GM23338 (cell line): ENCODE measurements at regions not wholly inside any gene's neighbourhood (a gene's known extent, or its start where the extent isn't known, plus 50 kb on each side); places are given as distances from the start of the nearest gene placed in this dataset.

Experiments
- ATAC-seq: fragments of 200-7000 bp; cut with Tn5 transposase; 3 replicates; pipeline ENCODE4 v1.9.1; 2020
- DNase-seq: peaks from one replicate; pipeline ENCODE4 v3.0.0-alpha.2; 2015; ENCODE audit warnings: low spot score
- H2AFZ ChIP-seq: fragments of 200-600 bp; sonication (generic); 2 replicates; pipeline ENCODE4 v1.8.0; 2016; ENCODE audit warnings: antibody characterized with exemption, mild to moderate bottlenecking, moderate library complexity
- H3F3A ChIP-seq: fragments of 200-600 bp; sonication (generic); replicated peaks from 2 replicates; pipeline ENCODE4 v1.8.0; 2017; ENCODE audit warnings: antibody characterized with exemption, mixed run types, low read depth
- H3K27ac ChIP-seq: fragments of 200-600 bp; sonication (generic); 2 replicates; pipeline ENCODE4 v1.6.1; 2016; ENCODE audit warnings: low read depth
- H3K27me3 ChIP-seq: fragments of 200-600 bp; sonication (generic); 2 replicates; pipeline ENCODE4 v1.8.0; 2016; ENCODE audit warnings: mild to moderate bottlenecking, mixed run types, moderate library complexity; ENCODE audit not compliant: insufficient read depth
- H3K36me3 ChIP-seq: fragments of 200-600 bp; sonication (generic); 2 replicates; pipeline ENCODE4 v1.8.0; 2016; ENCODE audit warnings: mild to moderate bottlenecking; ENCODE audit not compliant: insufficient read depth
- H3K4me1 ChIP-seq: fragments of 200-600 bp; sonication (generic); 2 replicates; pipeline ENCODE4 v1.8.0; 2016; ENCODE audit warnings: mild to moderate bottlenecking, moderate library complexity; ENCODE audit not compliant: insufficient read depth
- H3K4me2 ChIP-seq: fragments of 200-600 bp; sonication (generic); 2 replicates; pipeline ENCODE4 v1.7.1; 2017; ENCODE audit warnings: mixed run types
- H3K4me3 ChIP-seq: fragments of 200-600 bp; sonication (generic); 2 replicates; pipeline ENCODE4 v1.6.1; 2016; ENCODE audit warnings: mixed run types
- H3K79me2 ChIP-seq: fragments of 200-600 bp; sonication (generic); replicated peaks from 2 replicates; pipeline ENCODE4 v1.8.0; 2017; ENCODE audit warnings: mild to moderate bottlenecking; ENCODE audit not compliant: insufficient read depth
- H3K9me2 ChIP-seq: fragments of 200-600 bp; sonication (generic); 2 replicates; pipeline ENCODE4 v1.8.0; 2017; ENCODE audit not compliant: insufficient read depth
- H4K20me1 ChIP-seq: fragments of 200-600 bp; sonication (generic); replicated peaks from 2 replicates; pipeline ENCODE4 v1.8.0; 2017; ENCODE audit warnings: mild to moderate bottlenecking; ENCODE audit not compliant: insufficient read depth
- H3K27ac Mint-ChIP-seq: 2 replicates; pipeline ENCODE4 v1.8.0; 2020; ENCODE audit warnings: inconsistent platforms, mild to moderate bottlenecking, moderate library complexity, mixed read lengths
- H3K27me3 Mint-ChIP-seq: 3 replicates; pipeline ENCODE4 v1.8.0; 2022; ENCODE audit warnings: low read depth, mild to moderate bottlenecking, moderate library complexity, mixed read lengths, inconsistent platforms; ENCODE audit not compliant: insufficient read depth, poor library complexity
- H3K36me3 Mint-ChIP-seq: 3 replicates; pipeline ENCODE4 v1.8.0; 2021; ENCODE audit warnings: low read depth, mild to moderate bottlenecking, inconsistent platforms, moderate library complexity, mixed read lengths
- H3K4me1 Mint-ChIP-seq: 3 replicates; pipeline ENCODE4 v1.8.0; 2020; ENCODE audit warnings: mild to moderate bottlenecking, inconsistent platforms, mixed read lengths
- H3K4me3 Mint-ChIP-seq: 3 replicates; pipeline ENCODE4 v1.8.0; 2021; ENCODE audit warnings: moderate library complexity, mild to moderate bottlenecking, inconsistent platforms, mixed read lengths
- H3K9me3 Mint-ChIP-seq: 3 replicates; pipeline ENCODE4 v1.8.0; 2020; ENCODE audit warnings: moderate library complexity, mild to moderate bottlenecking, inconsistent platforms, mixed read lengths
- CREB1 ChIP-seq: fragments of 250-450 bp; sonication (Bioruptor Pico); IDR thresholded peaks from 2 replicates; pipeline ENCODE4 v1.5.0; 2020; ENCODE audit warnings: low read depth, mild to moderate bottlenecking, moderate library complexity
- EZH2 ChIP-seq: fragments of 200-600 bp; sonication (generic); IDR thresholded peaks from one replicate; pipeline ENCODE4 v1.8.0; 2017; ENCODE audit warnings: antibody characterized with exemption, mild to moderate bottlenecking, low read depth; ENCODE audit not compliant: unreplicated experiment
- EZH2phosphoT487 ChIP-seq: fragments of 200-600 bp; sonication (generic); IDR thresholded peaks from one replicate; pipeline ENCODE4 v1.8.1; 2018; ENCODE audit warnings: antibody characterized with exemption; ENCODE audit not compliant: unreplicated experiment
- JUNB ChIP-seq: IDR thresholded peaks from one replicate; pipeline ENCODE4 v1.6.1; 2016; ENCODE audit warnings: antibody characterized with exemption; ENCODE audit not compliant: unreplicated experiment
- NANOG ChIP-seq: IDR thresholded peaks from 2 replicates; pipeline ENCODE4 v1.6.1; 2016; ENCODE audit warnings: antibody characterized with exemption, borderline replicate concordance
- POLR2AphosphoS5 ChIP-seq: IDR thresholded peaks from 2 replicates; pipeline ENCODE4 v1.6.1; 2016; ENCODE audit warnings: antibody characterized with exemption, low read depth
- STAT1 ChIP-seq: IDR thresholded peaks from one replicate; pipeline ENCODE4 v1.6.1; 2016; ENCODE audit warnings: antibody characterized with exemption; ENCODE audit not compliant: unreplicated experiment
- ZNF114 ChIP-seq: fragments of 250-450 bp; sonication (Bioruptor Pico); IDR thresholded peaks from 2 replicates; pipeline ENCODE4 v1.5.0; 2020; ENCODE audit warnings: mild to moderate bottlenecking, moderate library complexity
- ZNF331 ChIP-seq: fragments of 250-450 bp; sonication (Bioruptor Pico); IDR thresholded peaks from 2 replicates; pipeline ENCODE4 v1.5.0; 2020; ENCODE audit warnings: low read depth, mild to moderate bottlenecking, moderate library complexity
- TF ChIP-seq, protein P1 (sequence below): IDR thresholded peaks from 2 replicates; pipeline ENCODE4 v1.6.1; 2016; ENCODE audit warnings: antibody characterized with exemption
- TF ChIP-seq, protein P2 (sequence below): fragments of 250-450 bp; sonication (Bioruptor Pico); IDR thresholded peaks from 2 replicates; pipeline ENCODE4 v1.5.0; 2020; ENCODE audit warnings: mild to moderate bottlenecking, moderate library complexity
- TF ChIP-seq, protein P3 (sequence below): IDR thresholded peaks from one replicate; pipeline ENCODE4 v1.6.1; 2018; ENCODE audit warnings: antibody characterized with exemption; ENCODE audit not compliant: unreplicated experiment
- TF ChIP-seq, protein P4 (sequence below), 2 experiments: fragments of 200-600 bp in 1 of 2; sonication (generic) in 1 of 2; conservative IDR thresholded peaks; 2 replicates each; pipeline versions ENCODE4 v1.5.1 to v1.6.1; 2016 to 2017; ENCODE audit warnings: antibody characterized with exemption in 2 of 2, low read depth in 2 of 2, mild to moderate bottlenecking in 2 of 2, moderate library complexity in 1 of 2

DNA sequence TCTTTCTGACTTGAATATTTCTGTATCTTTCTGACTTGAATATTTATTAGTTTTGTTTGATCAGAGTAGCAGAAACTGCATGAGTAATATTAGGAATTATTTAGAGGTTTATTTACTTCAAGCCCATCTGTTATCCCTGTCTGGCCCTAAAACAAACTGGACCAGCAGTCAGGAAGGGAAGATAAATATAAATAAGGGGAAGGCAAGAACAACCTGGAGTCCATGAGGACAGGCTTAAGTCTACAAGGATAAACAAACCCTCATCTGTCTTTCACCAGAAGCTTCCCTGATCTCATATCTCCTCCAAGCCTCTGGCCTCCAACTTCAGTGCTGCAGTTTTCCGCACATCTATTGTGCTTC, 524.9 kb downstream of the CENPC start:
- DNase-seq (no peak), ATAC-seq (no peak)
- Histone ChIP-seq H3K4me3 (no peak overlapping the region), H3K36me3 (no peaks in the 10 kb centered on the region; the same call in 1 of the 2 replicates), H3K79me2 (no peaks in the 10 kb centered on the region), H2AFZ (peak overlapping the region; percentile 45; the same call in 1 of the 2 replicates), H3K9me2 (peaks cover 13% of the 10 kb centered on the region), H3K27me3 (no peaks in the 10 kb centered on the region), H3F3A (no peaks in the 10 kb centered on the region), H3K27ac (no peak overlapping the region), H3K4me1 (peaks cover 9% of the 10 kb centered on the region; the same call in 1 of the 2 replicates), H3K4me2 (no peak overlapping the region), H4K20me1 (no peaks in the 10 kb centered on the region)
- Mint-ChIP-seq H3K27ac (no peak overlapping the region), H3K36me3 (no peaks in the 10 kb centered on the region; the same call in 1 of the 3 replicates), H3K27me3 (no peaks in the 10 kb centered on the region), H3K4me1 (peaks cover 23% of the 10 kb centered on the region), H3K9me3 (peaks cover 4% of the 10 kb centered on the region), H3K4me3 (no peak overlapping the region)
- TF ChIP-seq ZNF114 (CRISPR knock-in tag): no peak
- TF ChIP-seq NANOG: no peak
- TF ChIP-seq, protein P1, sequence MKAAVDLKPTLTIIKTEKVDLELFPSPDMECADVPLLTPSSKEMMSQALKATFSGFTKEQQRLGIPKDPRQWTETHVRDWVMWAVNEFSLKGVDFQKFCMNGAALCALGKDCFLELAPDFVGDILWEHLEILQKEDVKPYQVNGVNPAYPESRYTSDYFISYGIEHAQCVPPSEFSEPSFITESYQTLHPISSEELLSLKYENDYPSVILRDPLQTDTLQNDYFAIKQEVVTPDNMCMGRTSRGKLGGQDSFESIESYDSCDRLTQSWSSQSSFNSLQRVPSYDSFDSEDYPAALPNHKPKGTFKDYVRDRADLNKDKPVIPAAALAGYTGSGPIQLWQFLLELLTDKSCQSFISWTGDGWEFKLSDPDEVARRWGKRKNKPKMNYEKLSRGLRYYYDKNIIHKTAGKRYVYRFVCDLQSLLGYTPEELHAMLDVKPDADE: no peak
- no peak for TF ChIP-seq EZH2phosphoT487
- no peak for TF ChIP-seq STAT1
- no peak for TF ChIP-seq CREB1 (CRISPR knock-in tag)
- TF ChIP-seq, protein P2, sequence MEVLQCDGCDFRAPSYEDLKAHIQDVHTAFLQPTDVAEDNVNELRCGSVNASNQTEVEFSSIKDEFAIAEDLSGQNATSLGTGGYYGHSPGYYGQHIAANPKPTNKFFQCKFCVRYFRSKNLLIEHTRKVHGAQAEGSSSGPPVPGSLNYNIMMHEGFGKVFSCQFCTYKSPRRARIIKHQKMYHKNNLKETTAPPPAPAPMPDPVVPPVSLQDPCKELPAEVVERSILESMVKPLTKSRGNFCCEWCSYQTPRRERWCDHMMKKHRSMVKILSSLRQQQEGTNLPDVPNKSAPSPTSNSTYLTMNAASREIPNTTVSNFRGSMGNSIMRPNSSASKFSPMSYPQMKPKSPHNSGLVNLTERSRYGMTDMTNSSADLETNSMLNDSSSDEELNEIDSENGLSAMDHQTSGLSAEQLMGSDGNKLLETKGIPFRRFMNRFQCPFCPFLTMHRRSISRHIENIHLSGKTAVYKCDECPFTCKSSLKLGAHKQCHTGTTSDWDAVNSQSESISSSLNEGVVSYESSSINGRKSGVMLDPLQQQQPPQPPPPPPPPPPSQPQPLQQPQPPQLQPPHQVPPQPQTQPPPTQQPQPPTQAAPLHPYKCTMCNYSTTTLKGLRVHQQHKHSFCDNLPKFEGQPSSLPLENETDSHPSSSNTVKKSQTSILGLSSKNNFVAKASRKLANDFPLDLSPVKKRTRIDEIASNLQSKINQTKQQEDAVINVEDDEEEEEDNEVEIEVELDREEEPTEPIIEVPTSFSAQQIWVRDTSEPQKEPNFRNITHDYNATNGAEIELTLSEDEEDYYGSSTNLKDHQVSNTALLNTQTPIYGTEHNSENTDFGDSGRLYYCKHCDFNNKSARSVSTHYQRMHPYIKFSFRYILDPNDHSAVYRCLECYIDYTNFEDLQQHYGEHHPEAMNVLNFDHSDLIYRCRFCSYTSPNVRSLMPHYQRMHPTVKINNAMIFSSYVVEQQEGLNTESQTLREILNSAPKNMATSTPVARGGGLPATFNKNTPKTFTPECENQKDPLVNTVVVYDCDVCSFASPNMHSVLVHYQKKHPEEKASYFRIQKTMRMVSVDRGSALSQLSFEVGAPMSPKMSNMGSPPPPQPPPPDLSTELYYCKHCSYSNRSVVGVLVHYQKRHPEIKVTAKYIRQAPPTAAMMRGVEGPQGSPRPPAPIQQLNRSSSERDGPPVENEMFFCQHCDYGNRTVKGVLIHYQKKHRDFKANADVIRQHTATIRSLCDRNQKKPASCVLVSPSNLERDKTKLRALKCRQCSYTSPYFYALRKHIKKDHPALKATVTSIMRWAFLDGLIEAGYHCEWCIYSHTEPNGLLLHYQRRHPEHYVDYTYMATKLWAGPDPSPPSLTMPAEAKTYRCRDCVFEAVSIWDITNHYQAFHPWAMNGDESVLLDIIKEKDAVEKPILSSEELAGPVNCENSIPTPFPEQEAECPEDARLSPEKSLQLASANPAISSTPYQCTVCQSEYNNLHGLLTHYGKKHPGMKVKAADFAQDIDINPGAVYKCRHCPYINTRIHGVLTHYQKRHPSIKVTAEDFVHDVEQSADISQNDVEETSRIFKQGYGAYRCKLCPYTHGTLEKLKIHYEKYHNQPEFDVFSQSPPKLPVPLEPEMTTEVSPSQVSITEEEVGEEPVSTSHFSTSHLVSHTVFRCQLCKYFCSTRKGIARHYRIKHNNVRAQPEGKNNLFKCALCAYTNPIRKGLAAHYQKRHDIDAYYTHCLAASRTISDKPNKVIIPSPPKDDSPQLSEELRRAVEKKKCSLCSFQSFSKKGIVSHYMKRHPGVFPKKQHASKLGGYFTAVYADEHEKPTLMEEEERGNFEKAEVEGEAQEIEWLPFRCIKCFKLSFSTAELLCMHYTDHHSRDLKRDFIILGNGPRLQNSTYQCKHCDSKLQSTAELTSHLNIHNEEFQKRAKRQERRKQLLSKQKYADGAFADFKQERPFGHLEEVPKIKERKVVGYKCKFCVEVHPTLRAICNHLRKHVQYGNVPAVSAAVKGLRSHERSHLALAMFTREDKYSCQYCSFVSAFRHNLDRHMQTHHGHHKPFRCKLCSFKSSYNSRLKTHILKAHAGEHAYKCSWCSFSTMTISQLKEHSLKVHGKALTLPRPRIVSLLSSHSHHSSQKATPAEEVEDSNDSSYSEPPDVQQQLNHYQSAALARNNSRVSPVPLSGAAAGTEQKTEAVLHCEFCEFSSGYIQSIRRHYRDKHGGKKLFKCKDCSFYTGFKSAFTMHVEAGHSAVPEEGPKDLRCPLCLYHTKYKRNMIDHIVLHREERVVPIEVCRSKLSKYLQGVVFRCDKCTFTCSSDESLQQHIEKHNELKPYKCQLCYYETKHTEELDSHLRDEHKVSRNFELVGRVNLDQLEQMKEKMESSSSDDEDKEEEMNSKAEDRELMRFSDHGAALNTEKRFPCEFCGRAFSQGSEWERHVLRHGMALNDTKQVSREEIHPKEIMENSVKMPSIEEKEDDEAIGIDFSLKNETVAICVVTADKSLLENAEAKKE (CRISPR knock-in tag): no peak
- TF ChIP-seq, protein P3, sequence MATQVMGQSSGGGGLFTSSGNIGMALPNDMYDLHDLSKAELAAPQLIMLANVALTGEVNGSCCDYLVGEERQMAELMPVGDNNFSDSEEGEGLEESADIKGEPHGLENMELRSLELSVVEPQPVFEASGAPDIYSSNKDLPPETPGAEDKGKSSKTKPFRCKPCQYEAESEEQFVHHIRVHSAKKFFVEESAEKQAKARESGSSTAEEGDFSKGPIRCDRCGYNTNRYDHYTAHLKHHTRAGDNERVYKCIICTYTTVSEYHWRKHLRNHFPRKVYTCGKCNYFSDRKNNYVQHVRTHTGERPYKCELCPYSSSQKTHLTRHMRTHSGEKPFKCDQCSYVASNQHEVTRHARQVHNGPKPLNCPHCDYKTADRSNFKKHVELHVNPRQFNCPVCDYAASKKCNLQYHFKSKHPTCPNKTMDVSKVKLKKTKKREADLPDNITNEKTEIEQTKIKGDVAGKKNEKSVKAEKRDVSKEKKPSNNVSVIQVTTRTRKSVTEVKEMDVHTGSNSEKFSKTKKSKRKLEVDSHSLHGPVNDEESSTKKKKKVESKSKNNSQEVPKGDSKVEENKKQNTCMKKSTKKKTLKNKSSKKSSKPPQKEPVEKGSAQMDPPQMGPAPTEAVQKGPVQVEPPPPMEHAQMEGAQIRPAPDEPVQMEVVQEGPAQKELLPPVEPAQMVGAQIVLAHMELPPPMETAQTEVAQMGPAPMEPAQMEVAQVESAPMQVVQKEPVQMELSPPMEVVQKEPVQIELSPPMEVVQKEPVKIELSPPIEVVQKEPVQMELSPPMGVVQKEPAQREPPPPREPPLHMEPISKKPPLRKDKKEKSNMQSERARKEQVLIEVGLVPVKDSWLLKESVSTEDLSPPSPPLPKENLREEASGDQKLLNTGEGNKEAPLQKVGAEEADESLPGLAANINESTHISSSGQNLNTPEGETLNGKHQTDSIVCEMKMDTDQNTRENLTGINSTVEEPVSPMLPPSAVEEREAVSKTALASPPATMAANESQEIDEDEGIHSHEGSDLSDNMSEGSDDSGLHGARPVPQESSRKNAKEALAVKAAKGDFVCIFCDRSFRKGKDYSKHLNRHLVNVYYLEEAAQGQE: no peak
- no peak for TF ChIP-seq ZNF331 (CRISPR knock-in tag)
- TF ChIP-seq POLR2AphosphoS5: no peak
- TF ChIP-seq, protein P4, sequence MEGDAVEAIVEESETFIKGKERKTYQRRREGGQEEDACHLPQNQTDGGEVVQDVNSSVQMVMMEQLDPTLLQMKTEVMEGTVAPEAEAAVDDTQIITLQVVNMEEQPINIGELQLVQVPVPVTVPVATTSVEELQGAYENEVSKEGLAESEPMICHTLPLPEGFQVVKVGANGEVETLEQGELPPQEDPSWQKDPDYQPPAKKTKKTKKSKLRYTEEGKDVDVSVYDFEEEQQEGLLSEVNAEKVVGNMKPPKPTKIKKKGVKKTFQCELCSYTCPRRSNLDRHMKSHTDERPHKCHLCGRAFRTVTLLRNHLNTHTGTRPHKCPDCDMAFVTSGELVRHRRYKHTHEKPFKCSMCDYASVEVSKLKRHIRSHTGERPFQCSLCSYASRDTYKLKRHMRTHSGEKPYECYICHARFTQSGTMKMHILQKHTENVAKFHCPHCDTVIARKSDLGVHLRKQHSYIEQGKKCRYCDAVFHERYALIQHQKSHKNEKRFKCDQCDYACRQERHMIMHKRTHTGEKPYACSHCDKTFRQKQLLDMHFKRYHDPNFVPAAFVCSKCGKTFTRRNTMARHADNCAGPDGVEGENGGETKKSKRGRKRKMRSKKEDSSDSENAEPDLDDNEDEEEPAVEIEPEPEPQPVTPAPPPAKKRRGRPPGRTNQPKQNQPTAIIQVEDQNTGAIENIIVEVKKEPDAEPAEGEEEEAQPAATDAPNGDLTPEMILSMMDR (conservative IDR thresholded peaks at IDR 0.05; ENCODE audit: low read depth in 2 of 2): no peak
- TF ChIP-seq EZH2: no peak
- TF ChIP-seq JUNB: no peak
